GM12874 (cell line): ENCODE measurements at regions not wholly inside any gene's neighbourhood (a gene's known extent, or its start where the extent isn't known, plus 50 kb on each side); places are given as distances from the start of the nearest gene placed in this dataset.

Source experiments
- TF ChIP-seq, protein P1 (sequence below): IDR thresholded peaks from 2 replicates; pipeline ENCODE4 v1.5.1; 2011; ENCODE audit warnings: low read depth, mild to moderate bottlenecking, control low read depth, low read length, moderate library complexity; ENCODE audit not compliant: insufficient read depth

DNA sequence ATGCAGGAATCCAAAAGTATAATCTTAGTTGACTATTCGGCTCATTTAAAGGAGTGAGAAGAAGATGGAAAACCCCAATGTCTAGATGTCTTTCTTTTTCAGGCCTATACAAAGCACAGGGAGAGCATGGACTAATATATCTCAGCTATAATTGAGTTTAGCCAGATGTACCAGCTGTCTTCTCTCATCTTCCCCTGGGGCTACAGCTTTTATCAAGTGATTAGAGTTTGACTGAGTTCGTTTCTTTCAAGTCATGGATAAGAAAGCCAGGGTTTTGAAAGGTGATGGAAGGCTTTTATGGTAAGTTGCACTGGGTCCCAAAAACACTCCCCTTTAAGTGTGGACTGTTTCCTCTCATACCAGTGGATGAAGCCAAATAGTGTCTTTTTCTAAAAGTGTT, 1172.8 kb upstream of the TENM4 start:
- TF ChIP-seq, protein P1, sequence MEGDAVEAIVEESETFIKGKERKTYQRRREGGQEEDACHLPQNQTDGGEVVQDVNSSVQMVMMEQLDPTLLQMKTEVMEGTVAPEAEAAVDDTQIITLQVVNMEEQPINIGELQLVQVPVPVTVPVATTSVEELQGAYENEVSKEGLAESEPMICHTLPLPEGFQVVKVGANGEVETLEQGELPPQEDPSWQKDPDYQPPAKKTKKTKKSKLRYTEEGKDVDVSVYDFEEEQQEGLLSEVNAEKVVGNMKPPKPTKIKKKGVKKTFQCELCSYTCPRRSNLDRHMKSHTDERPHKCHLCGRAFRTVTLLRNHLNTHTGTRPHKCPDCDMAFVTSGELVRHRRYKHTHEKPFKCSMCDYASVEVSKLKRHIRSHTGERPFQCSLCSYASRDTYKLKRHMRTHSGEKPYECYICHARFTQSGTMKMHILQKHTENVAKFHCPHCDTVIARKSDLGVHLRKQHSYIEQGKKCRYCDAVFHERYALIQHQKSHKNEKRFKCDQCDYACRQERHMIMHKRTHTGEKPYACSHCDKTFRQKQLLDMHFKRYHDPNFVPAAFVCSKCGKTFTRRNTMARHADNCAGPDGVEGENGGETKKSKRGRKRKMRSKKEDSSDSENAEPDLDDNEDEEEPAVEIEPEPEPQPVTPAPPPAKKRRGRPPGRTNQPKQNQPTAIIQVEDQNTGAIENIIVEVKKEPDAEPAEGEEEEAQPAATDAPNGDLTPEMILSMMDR: no peak

DNA sequence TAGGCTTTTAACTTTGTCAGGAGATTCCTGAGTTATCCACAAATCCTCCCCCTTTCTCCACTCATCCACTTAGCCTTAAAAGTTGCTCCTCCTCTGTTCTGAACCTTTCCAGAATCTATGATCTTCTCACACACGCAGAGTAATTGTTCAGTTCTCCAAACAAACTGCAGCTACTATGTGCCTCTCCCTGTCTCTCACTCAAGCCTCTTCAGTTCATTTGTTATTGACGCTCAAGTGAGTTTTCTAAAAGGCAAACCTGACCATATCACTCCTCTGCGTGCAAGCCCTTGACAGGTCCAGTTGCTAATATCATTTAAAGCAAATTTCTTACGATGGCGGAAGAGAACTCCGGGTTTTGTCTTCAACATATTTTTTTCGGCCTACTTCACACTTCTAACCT, 1169.7 kb upstream of the TENM4 start:
- TF ChIP-seq, protein P1: no peak

DNA sequence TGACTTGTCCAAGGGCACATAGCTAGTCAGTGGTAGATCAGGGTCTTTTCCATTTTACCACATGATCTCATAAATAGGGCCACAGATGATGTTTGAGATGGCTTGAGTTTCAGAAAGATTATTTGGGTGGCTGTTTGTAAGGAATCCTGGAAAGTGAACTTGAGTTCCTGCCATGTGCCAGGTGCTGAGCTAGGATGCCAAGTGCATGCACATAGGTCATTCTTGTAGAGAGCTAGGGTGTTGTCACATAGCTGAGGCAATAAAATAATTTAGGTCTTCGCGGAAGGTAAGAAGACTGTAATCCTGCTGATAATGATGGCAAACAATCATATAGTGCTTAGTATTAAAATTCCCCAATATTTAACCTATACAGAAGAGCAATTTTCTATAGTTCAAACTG, 1162.6 kb upstream of the TENM4 start:
- TF ChIP-seq, protein P1: no peak

DNA sequence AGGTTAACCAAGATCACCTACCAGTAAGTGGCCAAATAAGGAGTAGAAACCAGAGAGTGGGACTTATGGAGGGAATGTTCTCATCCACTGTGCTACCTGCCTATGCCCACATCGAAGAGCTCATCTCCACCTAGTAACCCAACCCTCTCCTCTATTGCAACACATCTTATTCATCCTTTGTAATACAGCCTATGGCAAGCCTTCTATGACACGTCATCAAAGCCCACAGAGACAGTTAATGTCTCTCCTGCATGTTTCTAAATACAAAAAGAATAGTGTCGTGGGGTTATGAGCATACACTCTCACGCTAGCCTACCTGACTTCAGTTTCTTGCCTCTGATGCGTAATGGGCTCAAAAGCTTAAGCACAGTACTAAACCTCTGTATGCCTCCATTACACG, 1158.1 kb upstream of the TENM4 start:
- TF ChIP-seq, protein P1: no peak

DNA sequence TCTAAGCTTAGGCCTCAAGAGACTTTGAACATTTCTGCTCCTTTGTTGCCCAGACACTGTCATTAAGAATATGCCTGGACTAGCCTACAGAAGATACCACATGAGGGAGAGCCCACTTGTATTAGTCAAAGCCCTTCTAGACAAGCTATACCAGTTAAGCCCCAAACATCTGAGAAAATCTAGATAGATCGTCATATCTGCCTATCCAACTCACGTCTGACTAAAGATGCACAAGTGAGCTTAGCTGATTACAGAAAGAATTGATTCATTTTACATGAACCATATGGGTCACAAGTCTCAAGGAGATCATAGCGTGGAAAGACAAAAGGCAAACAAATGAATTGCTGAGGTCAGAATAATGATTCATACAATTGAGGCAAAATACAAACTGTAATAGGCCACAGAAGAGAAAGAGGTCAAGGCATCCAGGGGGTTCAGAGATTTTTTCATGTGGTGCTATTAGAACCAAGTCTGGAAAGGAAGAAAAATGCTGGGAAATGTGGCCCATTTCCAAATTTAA, 1155.5 kb upstream of the TENM4 start:
- TF ChIP-seq, protein P1: no peak

DNA sequence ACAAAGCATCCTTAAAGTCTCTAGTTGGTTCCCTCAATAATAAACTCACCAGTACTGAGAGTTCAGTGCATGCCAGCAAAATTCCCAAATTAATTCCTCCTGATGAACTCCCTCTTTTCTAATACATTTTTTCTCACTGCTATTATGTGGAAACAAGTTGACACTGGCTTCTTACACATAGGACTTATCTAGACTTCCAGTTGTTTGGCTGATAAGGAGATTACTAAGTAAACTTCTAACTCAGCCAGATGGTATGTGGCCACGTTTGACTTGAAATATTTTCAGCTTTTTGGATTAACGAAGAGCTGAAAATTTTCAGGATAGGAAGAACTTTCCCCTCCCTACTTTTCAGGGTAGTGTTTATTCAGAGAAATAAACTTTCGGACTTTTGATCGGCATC, 1154.2 kb upstream of the TENM4 start:
- TF ChIP-seq, protein P1: no peak

DNA sequence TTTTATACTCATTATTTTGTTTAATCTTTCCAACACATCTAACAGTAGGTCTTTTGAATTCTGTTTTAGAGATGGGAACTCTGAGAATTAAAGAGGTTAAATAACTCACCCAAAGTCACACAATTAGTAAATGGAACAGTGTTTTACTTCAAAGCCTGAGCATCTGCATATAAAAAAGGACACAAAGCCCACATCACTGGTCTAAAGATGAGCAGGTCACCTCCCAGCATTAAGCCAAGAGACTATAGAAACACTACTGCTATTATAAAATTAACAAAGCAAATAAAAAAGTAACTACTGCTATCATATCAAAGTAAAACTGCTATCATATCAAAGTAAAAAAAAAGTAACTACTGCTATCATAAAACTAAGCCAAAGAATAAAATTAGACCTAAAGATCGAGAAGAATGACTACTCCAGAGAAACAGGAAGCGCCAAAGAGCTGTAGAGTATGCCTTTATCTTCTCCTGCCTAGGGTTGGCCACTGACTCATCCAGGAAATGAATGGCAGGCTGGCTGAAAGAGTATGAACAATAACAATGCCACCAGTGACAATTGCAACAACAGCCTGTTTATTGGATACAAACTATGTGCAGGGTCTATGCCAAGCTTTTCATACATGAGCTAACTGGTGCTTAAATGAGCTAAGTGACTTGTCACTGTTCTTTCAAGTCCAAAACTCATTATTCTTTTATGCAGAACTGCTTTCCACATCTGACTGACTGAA, 1153.0 kb upstream of the TENM4 start:
- TF ChIP-seq, protein P1: no peak
